HG02973 (cell line): ENCODE measurements at regions not wholly inside any gene's neighbourhood (a gene's known extent, or its start where the extent isn't known, plus 50 kb on each side); places are given as distances from the start of the nearest gene placed in this dataset.
"Not testable (repeated sequence)": the region's sequence is repeated elsewhere in the genome, so short reads cannot be mapped to it uniquely, and the experiment has no call there.

ENCODE experiments used
- ATAC-seq: cut with Tn5 transposase; IDR thresholded peaks from one replicate; pipeline ENCODE4 v1.9.1; 2021; ENCODE audit warnings: moderate library complexity; ENCODE audit not compliant: unreplicated experiment

GRCh38 chr21:35482096-35482495 lies 433.0 kb upstream of the RUNX1 start:
- no peak for ATAC-seq

- ATAC-seq: no peak
Observed at GRCh38 chr21:35481005-35481404, 431.9 kb upstream of the RUNX1 start.

DNA sequence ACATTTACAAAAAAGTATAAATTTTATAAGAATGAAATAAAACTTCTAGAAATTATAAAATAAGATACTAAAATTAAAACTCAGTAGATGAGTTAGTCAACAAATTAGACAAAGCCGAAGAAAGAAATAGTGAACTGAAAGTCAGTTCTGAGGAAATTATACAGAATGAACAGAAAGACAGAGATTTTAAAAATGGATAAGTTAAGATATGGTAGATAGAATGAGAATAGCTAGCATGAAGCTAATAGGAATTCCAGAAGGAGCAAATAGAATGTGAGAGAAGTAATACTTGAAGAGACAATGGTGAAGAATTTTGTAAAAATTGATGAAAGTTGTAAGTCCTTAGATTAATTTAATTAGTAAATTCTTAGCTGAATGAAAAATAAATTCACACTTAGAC lies 430.4 kb upstream of the RUNX1 start:
- no peak for ATAC-seq

DNA sequence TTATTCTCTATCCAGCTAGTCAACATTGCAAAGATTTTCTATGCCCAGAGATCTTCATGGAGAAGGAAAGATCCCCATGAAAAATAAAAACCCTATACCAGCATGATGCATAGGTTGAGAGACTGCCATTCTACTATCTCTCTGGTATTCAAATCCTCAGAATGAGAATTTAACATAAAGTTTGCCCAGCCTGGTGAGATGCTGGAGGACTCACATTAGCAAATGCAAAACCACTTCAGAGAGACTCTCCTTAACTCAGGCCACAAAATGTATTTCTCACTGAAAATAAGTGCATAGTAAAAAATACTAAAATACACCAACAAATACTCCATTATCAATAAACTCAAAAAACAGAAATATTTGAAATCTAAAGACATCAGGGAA lies 430.0 kb upstream of the RUNX1 start:
- ATAC-seq: no peak

- ATAC-seq: no peak
Observed at GRCh38 chr21:35478161-35479064, 429.3 kb upstream of the RUNX1 start.

DNA sequence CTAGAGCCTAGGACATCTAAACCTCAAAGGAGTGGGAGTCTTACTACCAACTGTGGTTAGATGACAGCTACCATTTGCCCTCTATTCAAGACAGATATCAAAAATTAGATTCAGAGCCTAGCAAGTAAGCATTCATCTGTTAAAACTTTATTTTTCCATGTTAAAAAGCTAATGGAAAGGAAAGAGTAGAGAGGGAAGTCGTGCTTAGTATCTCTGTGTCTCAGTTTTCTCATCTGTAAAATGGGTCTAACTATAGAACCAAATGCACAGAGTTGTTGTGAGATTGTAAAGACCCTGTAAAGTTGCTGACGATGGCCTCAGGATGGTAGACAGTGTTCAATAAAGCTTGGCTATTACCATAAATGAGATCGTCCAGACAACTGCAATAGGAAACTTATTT lies 428.5 kb upstream of the RUNX1 start:
- no peak for ATAC-seq

DNA sequence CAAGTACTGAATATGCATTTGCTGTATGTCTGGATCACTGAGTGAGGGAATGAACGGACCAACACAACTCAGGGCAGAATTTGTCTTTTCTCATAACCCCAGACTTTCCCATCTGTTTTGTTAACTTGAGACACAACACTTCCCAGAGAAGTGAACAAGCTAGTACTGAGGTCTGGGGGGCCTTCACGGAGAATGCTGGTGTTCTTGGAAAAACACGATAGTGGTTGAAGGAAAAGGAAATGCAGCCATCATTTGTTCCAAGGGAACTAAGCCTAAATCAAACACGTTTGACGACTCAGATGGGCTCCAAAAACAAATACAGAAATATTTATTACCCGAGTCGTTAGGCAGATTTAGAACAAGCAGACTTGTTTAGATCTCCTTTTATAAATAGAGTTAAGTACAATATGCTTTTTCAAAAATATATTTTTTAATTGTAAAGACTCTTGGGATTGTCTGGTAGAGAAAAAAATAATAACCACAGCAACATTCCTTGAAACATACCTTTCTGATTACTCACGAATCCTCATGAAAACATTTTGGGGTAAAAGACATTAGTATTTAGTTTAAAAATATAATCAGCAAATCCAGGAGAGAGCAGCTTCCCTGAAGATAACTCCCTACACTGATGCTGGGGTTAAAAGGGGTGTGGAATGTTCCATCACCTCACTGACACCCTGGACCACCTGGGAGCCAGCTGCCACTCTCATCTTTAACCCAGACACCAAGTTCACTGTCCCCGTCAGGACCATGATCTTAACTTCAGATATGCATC lies 427.7 kb upstream of the RUNX1 start:
- no peak for ATAC-seq

GRCh38 chr21:35475762-35476161 lies 426.7 kb upstream of the RUNX1 start:
- no peak for ATAC-seq

- no peak for ATAC-seq
Observed at GRCh38 chr21:35475009-35475408, 425.9 kb upstream of the RUNX1 start.

- no peak for ATAC-seq
Observed at GRCh38 chr21:35473496-35473895, 424.4 kb upstream of the RUNX1 start.

DNA sequence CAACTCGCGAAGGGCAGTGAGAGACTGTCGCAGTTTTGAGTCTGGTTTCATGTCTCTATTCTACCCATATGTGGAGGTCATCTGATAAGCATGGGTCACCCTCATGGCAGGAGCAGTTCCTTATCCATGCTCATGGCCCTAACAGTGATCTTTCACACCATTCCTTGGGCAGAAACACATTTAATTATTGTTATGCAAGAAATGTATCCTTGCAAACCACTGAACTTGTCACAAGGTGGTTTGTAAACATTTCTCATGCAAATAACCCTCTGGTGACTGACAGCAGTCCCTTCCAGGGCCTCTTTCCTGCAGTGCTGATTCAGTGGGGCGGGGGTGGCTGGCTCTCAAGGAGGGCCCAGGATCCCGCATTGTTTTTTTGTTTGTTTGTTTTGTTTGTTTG lies 421.4 kb upstream of the RUNX1 start:
- no peak for ATAC-seq

- no peak for ATAC-seq
Observed at GRCh38 chr21:35469498-35469897, 420.4 kb upstream of the RUNX1 start.

DNA sequence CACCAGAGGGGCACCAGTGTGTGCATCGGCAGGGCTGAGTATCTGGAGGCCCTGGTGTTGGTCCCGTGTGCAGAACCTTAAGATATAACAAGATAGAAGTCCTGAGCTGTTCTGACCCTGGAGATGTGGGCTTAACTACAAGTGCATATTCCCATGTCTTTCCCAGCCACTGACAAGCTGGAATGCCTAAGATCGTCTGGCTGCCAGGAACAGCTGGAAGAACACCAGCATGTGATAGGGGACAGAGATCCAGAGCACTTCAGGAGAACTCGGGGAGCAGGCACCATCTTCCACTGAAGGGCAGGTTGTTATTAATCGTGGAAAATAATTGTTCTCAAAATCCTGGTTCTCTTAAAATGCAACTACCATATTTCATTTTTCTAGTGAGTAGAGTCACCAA lies 419.9 kb upstream of the RUNX1 start:
- no peak for ATAC-seq

DNA sequence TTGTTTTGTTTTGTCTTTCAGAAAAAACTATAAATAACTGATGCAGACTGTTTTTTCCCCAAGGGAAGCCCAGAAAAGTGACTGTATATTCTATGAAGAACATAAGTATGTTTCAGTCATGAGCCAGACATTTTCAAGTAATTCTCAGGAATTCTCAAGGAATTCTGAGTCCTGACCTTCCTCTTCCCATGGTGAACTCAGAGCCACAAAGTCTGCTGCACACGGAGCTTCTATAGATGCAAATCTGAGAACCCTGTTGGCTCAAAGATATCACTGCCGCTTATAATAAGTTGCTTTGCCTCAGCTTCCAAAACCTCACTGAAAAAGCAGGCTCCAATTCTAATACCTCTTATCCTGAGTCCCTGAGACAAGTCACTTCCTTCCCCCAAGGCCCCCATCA lies 418.5 kb upstream of the RUNX1 start:
- no peak for ATAC-seq

- ATAC-seq: not testable (repeated sequence)
Observed at GRCh38 chr21:35466681-35467080, 417.6 kb upstream of the RUNX1 start.

- ATAC-seq: no peak
Observed at GRCh38 chr21:35465741-35466140, 416.6 kb upstream of the RUNX1 start.

- ATAC-seq: no peak
Observed at GRCh38 chr21:35461700-35462099, 412.6 kb upstream of the RUNX1 start.

DNA sequence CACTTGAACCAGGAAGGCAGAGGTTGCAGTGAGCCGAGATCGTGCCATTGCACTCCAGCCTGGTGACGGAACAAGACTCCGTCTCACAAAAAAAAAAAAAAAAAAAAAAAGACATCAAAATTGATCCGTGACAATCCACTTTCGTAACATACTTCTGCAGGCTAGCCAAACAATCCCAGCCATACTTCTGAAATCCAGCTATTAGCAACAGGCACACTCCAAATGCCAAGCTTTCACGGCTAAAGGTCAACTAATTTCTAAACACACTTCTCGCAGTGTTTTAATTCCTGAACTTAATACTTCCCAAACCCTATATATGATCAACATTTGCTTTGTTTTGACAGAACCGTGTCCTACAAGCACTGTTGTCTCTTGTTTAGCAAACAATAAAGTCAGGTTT lies 411.3 kb upstream of the RUNX1 start:
- ATAC-seq: no peak

DNA sequence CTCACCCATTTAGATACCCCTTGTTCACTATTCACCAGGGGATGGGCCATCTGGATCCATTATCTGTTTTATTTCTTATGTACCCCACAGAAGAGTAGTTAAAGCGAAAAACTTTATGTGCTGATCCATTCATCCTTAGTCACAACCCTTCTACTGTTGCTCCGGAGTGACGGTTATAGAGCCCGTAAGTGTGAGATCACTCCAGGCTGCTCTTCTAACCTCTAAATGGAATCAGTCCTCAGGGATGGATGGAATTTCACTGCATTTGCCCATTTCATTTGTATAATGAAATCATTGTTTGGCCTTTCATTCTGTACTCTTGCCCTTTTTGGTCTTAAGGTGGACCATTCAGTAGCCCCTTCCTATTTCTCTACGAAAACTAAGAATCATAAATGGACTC lies 409.3 kb upstream of the RUNX1 start:
- ATAC-seq: no peak

GRCh38 chr21:35457097-35457804 lies 408.1 kb upstream of the RUNX1 start:
- ATAC-seq: no peak

GRCh38 chr21:35451276-35451675 lies 402.2 kb upstream of the RUNX1 start:
- no peak for ATAC-seq

DNA sequence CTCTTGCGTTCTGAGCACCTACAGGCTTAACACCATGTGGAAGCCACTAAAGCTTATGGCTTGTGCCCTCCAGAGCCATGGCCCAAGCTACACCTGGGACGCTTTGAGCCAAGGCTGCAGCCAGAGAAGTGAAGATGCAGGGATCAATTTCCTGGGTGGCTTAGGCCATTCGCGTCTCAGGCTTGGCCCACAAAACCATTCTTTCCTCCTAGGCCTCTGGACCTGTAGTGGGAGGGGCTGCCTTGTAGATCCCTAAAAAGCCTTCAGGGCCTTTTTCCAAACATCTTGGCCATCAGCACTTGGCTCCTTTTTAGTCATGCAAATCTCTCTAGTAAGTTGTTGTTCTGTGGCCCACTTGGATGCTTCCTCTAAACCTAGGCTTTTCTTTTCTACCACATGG lies 401.7 kb upstream of the RUNX1 start:
- no peak for ATAC-seq
